Hypothalamus (tissue), 51 donors: ENCODE measurements at regions not wholly inside any gene's neighbourhood (a gene's known extent, or its start where the extent isn't known, plus 50 kb on each side); places are given as distances from the start of the nearest gene placed in this dataset.

Experiments used
- DNase-seq, 51 donors: peaks; one replicate each; lab custom pipeline; 2025; lab: John Stamatoyannopoulos, UW

DNA sequence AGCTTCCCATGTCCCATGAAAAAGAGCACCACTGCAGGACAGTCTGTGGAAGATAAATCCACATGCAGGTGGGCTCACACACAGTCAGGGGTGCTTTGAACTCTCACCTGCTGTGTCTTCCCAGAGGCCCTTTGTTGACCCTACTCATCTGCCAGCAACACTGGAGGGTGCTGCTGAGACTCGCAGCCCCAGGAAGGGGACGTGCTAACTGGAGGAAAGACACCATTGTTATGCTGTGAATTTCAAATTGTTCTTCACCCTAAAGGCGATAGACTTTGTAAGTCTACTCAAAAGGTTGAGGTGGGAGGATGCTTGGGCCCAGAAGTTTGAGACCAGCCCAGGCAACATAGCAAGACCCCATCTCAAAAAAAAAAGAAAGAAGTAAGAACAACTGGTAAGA, 107.3 kb upstream of the SERP2 start:
- DNase-seq = no peak

DNA sequence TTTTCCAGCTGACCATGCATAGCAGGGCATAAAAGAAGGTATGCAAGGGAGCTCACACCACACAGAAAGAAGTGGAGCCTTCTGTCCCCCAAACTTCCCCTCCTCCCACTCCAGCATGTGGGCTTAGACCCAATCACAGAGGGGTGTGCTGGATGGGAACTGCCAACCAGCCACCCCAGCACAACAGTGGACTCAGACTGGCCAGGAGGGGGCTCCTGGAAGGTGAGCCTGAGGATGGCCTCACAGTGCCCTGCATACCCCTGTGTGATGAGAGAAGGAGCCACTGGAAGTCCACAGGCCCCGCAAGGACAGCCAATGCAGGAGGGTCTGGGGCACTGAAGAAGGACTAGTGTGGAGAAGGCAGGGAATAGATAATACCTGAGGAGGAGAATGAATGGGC, 106.9 kb upstream of the SERP2 start:
- DNase-seq = no peak

DNA sequence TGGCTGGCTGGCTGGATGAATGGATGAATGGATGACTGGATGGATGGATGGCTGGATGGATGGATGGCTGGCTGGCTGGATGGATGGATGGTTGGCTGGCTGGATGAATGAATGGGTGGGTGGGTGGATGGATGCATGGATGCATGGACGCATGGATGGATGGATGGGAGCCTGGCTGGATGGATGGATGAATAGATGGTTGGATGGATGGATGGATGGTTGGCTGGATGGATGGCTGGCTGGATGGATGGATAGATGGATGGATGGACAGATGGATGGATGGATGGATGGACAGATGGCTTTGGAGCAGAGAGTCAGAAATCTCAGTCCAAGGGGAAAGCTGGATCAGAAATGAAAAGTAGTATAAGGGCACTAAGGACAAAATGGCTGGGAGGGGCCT, 106.4 kb upstream of the SERP2 start:
- DNase-seq = no peak

DNA sequence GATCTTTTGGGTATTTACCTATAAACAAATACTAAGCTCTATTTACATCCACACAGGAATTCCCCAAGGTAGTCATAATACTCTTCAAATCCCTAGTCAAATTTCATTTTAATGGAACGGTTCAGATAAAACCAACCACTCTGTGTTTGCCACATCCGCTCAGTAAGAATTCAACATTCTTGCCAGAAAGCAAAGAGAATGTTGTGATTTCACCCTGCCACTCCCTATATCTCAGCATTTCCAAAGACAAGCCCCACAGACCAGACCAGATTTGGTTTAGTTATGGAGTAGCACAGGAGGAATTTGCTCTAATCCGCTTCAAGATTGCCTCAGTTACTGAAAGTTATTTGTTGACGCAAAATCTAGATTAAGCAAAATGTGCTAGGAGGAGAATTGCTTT, 105.6 kb upstream of the SERP2 start:
- no peak for DNase-seq

DNA sequence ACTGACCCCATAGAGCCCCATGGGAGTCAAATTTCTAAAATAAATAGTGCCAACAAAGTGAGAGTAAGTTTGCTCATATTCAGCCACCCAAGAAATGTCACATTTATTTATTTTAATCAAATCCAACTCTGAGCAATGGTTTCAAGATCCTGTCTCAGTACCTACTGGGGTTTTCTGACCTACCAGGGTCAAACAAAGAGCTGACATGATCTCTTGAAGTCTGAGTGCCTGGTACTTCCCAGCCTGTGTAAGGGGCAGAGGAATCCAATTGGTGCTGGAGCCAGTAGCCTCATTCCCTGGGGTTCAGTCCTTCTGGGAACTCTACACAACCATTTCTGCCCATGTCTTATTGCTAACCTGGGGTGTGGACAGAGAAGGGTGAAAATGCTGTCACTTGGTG, 104.6 kb upstream of the SERP2 start:
- no peak for DNase-seq

DNA sequence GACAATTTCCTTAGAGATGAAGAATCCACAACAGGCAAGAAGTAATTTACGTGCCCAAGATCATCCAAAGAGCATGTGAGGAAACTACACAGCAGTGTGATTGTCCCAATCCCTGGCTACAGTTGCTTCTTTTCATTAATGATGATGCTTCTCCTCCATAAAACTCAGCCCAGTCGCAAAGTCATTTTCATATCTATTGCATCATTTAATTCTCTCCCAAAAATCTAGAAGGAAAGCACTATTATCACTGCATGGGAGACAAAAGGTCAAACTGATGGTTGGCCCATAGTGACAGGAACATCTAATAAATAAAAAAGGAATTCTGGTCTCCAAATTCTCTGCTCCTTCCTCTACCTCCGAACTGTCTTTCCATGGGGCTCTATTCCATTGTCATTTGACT, 103.5 kb upstream of the SERP2 start:
- DNase-seq = no peak

GRCh38 chr13:44271031-44271455, 102.6 kb upstream of the SERP2 start:
- no peak for DNase-seq

DNA sequence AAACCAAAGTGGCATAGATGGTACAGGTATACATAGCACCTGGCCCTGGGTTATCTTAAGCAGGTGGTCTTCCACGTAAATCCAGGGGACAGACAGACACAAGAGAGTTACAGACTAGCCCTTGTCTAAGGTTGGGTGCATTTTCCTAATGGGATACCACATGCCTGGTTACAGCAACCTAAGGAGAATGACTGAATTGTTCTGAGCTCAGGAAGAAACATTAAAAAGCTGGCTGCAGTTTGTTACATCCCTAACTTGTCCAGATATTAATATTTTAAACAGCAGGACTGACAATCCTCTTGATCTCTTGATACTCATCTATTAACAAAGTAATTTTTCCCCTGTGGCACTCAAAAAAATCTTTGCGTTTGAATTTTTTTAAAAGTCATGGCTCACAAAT, 102.2 kb upstream of the SERP2 start:
- no peak for DNase-seq

GRCh38 chr13:44271915-44272341, 101.7 kb upstream of the SERP2 start:
- DNase-seq = peak in 26 of 51 donors; percentile 5 to 47 (median 29)

DNA sequence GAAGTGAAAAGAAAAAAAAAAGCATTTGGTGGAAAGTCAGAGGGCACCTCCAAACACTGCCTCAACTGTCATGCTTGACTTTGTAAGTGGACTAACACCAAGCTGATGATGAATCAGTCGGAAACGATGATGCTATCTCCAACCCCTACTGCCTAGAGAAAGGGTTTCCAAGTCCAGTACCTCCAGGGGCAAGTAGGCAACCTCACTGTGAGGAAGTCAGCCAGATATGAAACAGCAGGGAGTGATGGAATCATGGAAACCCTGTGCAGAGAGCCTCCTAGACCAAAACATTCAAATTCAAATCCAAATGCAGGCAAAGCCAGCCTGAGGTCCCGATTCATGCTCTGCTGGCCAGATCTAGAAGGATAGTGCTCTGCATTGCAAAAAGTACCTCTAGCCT, 100.9 kb upstream of the SERP2 start:
- no peak for DNase-seq

DNA sequence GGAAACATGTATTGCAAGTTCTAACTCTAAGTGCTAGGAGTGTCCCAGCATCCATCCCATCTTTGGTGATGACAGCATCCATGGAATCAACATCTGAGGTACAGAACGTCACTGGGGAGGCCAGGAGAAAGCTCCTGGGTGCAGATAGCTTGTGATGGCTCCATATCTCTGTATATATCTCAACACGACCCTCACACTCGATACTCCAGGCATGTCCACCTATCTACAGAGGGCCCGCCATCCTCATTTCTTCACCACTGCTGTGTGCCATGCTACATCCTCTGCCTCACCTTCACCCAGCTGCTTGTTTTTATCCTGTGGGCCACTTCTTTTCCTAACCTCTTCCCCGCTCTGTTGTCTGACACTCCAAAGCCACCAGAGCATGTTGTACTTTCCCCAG, 100.4 kb upstream of the SERP2 start:
- no peak for DNase-seq

DNA sequence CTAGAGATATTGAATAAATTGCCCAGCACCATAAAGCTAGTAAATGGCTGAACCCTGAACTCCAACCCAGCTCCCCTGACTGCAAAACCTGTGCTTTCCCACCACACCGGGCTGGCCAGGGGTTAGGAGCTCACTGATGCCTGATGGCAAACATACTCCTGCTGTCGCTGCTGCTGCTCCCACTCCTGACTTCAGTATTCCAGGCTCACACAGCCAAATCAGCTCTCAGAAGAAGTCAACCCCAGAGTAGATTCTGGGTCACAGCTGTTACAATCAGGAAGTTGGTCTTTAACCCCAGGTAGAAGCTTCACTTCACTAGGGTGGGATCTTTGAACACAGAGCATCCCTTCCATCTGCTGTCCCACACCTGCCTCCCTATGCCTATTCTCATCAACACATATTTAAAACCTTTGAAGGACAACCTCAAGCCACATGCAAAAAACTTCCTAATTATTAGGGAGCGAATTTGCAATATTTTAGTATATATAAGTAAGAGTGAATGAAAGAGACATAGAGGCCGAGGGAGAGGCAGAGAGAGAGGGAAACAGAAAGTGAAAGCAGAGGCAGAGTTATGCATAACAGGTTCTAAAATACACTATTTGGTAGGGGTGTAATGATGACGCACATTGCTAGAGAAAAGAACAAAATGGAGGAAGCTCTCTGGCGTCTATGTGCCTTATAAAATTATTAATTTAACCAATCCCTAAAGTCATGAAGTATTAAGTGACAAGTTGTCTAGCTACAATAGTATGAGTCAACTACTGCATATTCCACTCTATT, 99.4 kb upstream of the SERP2 start:
- DNase-seq = peak in 1 of 51 donors; percentile 61

DNA sequence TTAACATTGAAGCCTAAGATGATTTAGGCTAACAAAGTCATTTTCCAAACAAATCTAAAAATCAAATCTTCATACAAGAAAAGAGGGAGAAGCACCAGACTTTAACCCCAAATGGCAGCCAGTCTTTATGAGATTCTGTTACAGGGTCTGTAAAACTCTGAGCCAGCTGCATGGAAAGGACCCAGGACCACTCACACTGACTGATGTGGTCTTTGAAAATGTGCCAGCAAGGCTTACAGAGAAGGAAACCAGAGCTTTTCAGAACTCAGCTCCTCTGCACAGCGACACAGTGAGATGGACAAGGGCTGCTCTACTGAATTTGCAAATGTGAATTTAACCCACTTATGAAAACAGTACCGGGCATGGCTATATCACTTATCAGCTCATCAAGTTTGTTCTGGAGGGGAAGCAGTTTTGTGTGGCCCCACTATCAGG, 98.8 kb upstream of the SERP2 start:
- peak in 1 of 51 donors; percentile 50 for DNase-seq

DNA sequence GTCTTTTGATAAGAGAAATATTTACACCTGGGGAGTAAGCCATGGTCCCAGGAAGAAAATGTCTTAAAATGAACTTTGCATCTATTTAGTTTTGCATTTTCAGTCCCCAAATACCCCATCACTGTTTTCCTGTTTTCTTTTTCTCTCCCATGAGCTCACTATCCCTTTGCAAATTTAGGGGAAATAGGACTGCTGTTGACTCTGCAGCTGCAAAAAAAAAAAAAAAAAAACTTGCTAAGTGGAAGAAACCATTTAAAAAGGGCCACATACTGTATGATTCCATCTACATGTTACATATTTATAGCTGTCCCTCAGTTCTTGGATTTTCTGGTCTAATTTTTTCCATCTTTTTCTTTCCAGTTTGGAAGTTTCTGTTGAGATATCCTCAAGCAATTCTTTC, 98.2 kb upstream of the SERP2 start:
- DNase-seq = no peak

DNA sequence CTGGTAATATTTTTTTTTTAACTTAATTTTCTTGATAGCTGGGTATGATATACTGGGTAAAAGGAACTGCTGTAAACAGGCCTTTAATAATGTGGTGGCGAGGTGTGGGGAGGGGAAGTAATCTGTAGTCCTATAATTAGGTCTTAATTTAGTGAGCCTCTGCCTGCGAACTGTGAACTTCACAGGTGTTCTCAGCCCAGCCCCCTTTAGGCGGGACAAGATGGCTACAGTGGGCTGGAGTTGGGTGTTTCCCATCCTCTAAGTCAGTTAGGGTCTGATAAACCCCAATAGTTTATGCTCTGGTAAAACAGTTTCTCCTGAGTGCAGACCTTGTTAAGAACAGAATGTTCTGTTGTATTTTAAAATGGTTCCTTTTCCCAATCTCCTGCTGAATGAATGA, 97.6 kb upstream of the SERP2 start:
- DNase-seq = no peak

DNA sequence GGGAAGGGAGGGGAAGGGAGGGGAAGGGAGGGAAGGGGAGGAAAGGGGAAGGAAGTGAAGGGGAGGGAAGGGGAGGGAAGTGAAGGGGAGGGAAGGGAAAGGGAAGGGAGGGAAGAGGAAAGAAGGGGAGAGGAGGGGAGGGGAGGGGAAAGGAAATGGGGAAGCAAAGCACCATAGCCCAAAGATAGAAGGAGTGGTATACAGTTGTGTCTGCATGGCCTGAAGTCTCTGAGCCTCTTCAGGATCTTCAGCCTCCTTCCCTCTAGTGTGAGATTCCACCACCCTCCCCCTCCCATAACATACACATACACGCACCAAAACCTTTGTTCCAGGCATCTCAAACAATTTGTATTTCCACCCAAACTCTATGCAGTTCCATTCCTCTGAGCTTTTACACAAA, 96.2 kb upstream of the SERP2 start:
- DNase-seq = no peak

DNA sequence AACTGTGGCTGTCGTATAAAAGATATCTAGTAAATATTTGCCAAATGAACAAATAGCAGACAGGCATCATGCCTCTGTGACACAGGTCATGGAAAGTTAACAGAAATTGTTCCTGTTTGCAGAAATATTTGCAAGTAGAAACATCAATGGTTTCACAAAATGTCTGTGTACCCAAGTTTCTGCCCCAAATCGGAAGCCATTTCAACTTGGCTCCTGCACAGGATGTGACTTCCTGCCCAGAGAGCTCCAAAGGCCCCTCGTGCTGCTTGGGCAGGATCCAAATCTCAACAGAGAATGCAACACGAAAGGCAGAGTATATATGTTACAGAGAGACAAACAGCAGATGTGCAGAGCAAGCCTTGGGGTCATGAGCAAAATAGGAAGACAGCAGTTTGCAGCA, 95.5 kb upstream of the SERP2 start:
- DNase-seq = no peak

GRCh38 chr13:44280456-44280855, 93.2 kb upstream of the SERP2 start:
- no peak for DNase-seq

GRCh38 chr13:44281252-44282000, 92.2 kb upstream of the SERP2 start:
- no peak for DNase-seq

DNA sequence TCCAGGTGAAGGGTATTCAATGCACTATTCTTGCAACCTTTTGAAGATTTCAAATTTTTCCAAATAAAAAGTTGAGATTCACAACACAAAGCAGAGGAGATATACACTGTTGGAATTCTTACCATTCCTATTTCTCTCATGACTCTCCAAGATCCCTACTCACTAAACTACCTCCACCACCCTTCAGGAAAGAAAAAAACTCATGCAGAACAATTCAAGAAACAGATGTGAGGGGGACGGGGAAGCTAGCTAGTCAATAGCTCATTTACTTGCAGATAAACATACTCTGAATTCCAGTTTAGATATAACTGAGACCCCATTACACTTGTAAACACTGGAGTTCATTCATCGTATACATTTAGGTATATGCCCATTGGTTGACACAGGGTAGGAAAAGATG, 90.0 kb upstream of the SERP2 start:
- no peak for DNase-seq

DNA sequence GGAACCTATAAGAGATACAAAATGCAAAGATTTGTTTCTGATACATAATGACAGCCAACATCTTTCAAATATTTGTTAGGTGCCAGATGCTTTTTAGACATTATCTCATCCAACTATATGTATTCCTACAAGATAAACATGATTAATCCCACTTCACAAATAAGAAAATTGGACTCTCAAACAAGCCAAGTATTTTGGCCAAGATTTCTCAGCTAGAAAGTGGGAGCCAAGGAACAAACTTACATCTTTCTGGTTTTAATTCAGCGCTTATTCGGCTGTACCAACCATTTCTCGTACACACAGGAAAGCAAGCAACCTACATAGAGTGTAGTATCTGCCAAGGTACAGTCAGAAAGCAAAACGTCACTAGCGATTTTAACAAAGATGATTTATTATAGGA, 85.7 kb upstream of the SERP2 start:
- no peak for DNase-seq

DNA sequence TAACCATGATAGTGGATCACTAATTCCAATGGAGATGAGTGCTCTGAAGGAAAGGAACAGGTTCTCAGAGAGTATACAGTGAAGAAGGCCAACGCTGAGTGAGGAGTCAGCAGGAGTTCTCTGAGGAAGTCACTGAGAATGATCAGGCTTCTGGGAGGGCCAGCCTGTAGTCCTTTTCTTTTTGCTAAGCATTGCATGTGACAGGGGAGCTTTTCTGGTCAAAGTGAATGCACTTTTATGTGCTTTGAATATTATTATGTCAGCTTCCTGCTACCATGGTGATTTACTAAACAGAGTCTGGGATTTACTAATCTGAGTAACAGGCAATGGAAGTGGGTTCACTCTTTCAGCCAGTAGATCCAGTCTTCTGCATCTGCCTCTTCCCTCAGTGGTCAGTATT, 81.1 kb upstream of the SERP2 start:
- DNase-seq = peak in 2 of 51 donors; percentile 9 to 41
